Fibroblast of lung (primary cell): ENCODE measurements at regions not wholly inside any gene's neighbourhood (a gene's known extent, or its start where the extent isn't known, plus 50 kb on each side); places are given as distances from the start of the nearest gene placed in this dataset.

ENCODE experiments used
- DNase-seq, 2 donors: peaks; one replicate each; pipeline versions ENCODE4 v3.0.0 to v3.0.0-alpha.2; 2010; ENCODE audit warnings: low read depth in 2 of 2
- H2AFZ ChIP-seq: 2 replicates; pipeline ENCODE4 v1.5.1; 2012; ENCODE audit warnings: low read length, control low read depth, inconsistent platforms
- H3K27ac ChIP-seq: 2 replicates; pipeline ENCODE4 v1.5.1; 2011; ENCODE audit warnings: low read length, control low read depth; ENCODE audit not compliant: insufficient read depth
- H3K27me3 ChIP-seq: 2 replicates; pipeline ENCODE4 v1.5.1; 2011; ENCODE audit warnings: mild to moderate bottlenecking, low read length; ENCODE audit not compliant: control insufficient read depth, insufficient read depth
- H3K36me3 ChIP-seq: 2 replicates; pipeline ENCODE4 v1.5.1; 2011; ENCODE audit warnings: low read length; ENCODE audit not compliant: control insufficient read depth, insufficient read depth
- H3K4me1 ChIP-seq: 2 replicates; pipeline ENCODE4 v1.5.1; 2011; ENCODE audit warnings: low read length; ENCODE audit not compliant: control insufficient read depth, insufficient read depth; ENCODE audit errors: extremely low read depth
- H3K4me2 ChIP-seq: 2 replicates; pipeline ENCODE4 v1.5.1; 2011; ENCODE audit warnings: low read length, control low read depth; ENCODE audit not compliant: insufficient read depth; ENCODE audit errors: extremely low read depth
- H3K4me3 ChIP-seq, 4 experiments: fragments of 200-600 bp in 1 of 4; sonication (generic) in 1 of 4; replicated peaks in 1 of 4; 2 replicates each; pipeline ENCODE4 v1.5.1; 2011 to 2016; ENCODE audit warnings: low read length in 4 of 4, low read depth in 3 of 4, mild to moderate bottlenecking in 3 of 4, control low read depth in 2 of 4, inconsistent platforms in 1 of 4, mixed read lengths in 1 of 4; ENCODE audit not compliant: insufficient read depth in 1 of 4; ENCODE audit errors: control extremely low read depth in 1 of 4
- H3K79me2 ChIP-seq: 2 replicates; pipeline ENCODE4 v1.5.1; 2012; ENCODE audit warnings: mild to moderate bottlenecking, low read length, inconsistent platforms; ENCODE audit not compliant: control insufficient read depth, insufficient read depth
- H3K9ac ChIP-seq: 2 replicates; pipeline ENCODE4 v1.5.1; 2011; ENCODE audit warnings: mild to moderate bottlenecking, low read length, control low read depth; ENCODE audit not compliant: insufficient read depth
- H3K9me3 ChIP-seq: 2 replicates; pipeline ENCODE4 v1.5.1; 2012; ENCODE audit warnings: low read depth, low read length; ENCODE audit not compliant: control insufficient read depth, insufficient read depth
- H4K20me1 ChIP-seq: 2 replicates; pipeline ENCODE4 v1.5.1; 2011; ENCODE audit warnings: low read length; ENCODE audit not compliant: control insufficient read depth, insufficient read depth; ENCODE audit errors: extremely low read depth
- CTCF ChIP-seq, 2 donors: IDR thresholded peaks in 1 of 2; conservative IDR thresholded peaks in 1 of 2; 1 replicate in 1 of 2; 2 replicates in 1 of 2; pipeline ENCODE4 v1.5.1; 2011 to 2012; ENCODE audit warnings: low read length in 2 of 2, control low read depth in 1 of 2, inconsistent platforms in 1 of 2, low read depth in 1 of 2, mild to moderate bottlenecking in 1 of 2
- EZH2 ChIP-seq: IDR thresholded peaks from 2 replicates; pipeline ENCODE4 v1.5.1; 2012; ENCODE audit warnings: low read length, control low read depth, mild to moderate bottlenecking; ENCODE audit errors: missing control alignments

DNA sequence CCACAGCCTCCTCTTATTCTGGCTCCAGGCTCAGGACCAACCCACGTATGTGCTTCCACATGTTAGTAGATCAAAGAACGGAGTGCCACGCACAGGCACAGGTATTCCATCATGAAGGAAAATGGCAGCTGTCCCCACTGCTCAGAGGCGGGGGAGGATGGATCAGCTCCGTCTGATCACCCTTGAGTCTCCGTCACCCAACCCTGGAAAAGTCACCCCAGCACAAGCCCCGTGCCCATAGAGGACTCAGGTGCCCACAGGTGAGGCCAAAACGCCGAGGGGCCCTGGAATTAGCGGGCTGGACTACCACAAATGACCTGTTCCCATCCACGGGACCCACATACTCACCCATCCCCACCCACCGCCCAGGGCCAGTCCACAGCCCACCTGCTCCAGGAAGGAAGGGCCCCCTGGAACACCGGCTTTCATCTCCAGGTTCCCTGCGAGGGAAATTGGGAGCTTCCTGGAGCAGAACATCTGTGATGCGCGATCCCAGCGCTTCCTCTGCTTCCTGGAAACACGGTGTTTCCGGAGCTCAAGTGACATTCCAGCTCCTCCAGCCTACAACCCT is 120.5 kb upstream of the SPACA7 start:
- Histone ChIP-seq H3K79me2 (no peaks in the 10 kb centered on the region), H3K36me3 (no peaks in the 10 kb centered on the region), H3K4me2 (no peak overlapping the region), H3K4me1 (no peaks in the 10 kb centered on the region), H3K27me3 (no peaks in the 10 kb centered on the region), H2AFZ (no peak overlapping the region), H3K27ac (no peak overlapping the region), H3K9ac (no peak overlapping the region), H3K4me3 (no peak overlapping the region), H3K9me3 (no peaks in the 10 kb centered on the region), H4K20me1 (no peaks in the 10 kb centered on the region)
- DNase-seq = no peak
- TF ChIP-seq EZH2 (no peak), CTCF (conservative IDR thresholded peaks at IDR 0.05 in 1 of 2, IDR thresholded peaks at IDR 0.05 in 1 of 2; ENCODE audit: low read depth in 1 of 2, low read length in 2 of 2) (no peak)

- Histone ChIP-seq H3K27ac (no peak overlapping the region), H4K20me1 (no peaks in the 10 kb centered on the region), H3K36me3 (no peaks in the 10 kb centered on the region), H3K4me1 (no peaks in the 10 kb centered on the region), H2AFZ (no peak overlapping the region), H3K27me3 (no peaks in the 10 kb centered on the region), H3K9ac (no peak overlapping the region), H3K79me2 (no peaks in the 10 kb centered on the region), H3K4me3 (no peak overlapping the region), H3K4me2 (no peak overlapping the region), H3K9me3 (no peaks in the 10 kb centered on the region)
- DNase-seq = no peak
- TF ChIP-seq EZH2 (no peak), CTCF (conservative IDR thresholded peaks at IDR 0.05 in 1 of 2, IDR thresholded peaks at IDR 0.05 in 1 of 2; ENCODE audit: low read depth in 1 of 2, low read length in 2 of 2) (no peak)
Observed at GRCh38 chr13:112256716-112257494, 119.2 kb upstream of the SPACA7 start.

DNA sequence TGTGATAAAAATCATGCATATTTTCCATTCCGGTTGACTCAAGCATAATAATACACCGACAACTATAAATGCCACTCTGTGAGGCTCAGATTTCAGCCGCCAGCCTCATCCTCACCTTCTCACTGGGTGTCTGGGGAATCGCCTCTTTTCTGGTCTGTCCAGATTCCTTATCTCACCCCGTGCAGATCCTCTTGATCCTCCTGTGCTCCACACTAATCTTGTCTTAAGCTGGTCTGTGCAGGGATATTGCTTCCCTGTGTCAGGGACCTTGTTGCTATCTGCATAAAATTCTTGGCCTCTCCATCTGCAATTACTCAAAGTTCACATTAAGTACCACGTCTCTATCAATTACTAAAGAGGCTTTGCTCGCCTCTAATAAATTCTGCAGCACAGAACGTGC is 116.6 kb upstream of the SPACA7 start:
- Histone ChIP-seq H3K27ac (no peak overlapping the region), H2AFZ (no peak overlapping the region), H3K4me2 (no peak overlapping the region), H3K36me3 (no peaks in the 10 kb centered on the region), H3K9me3 (no peaks in the 10 kb centered on the region), H3K79me2 (no peaks in the 10 kb centered on the region), H4K20me1 (no peaks in the 10 kb centered on the region), H3K4me3 (no peak overlapping the region), H3K9ac (no peak overlapping the region), H3K4me1 (no peaks in the 10 kb centered on the region), H3K27me3 (no peaks in the 10 kb centered on the region)
- TF ChIP-seq EZH2 (no peak), CTCF (conservative IDR thresholded peaks at IDR 0.05 in 1 of 2, IDR thresholded peaks at IDR 0.05 in 1 of 2; ENCODE audit: low read depth in 1 of 2, low read length in 2 of 2) (no peak)
- DNase-seq = no peak
